Upper lobe of left lung (tissue), 6 donors: ENCODE measurements at regions not wholly inside any gene's neighbourhood (a gene's known extent, or its start where the extent isn't known, plus 50 kb on each side); places are given as distances from the start of the nearest gene placed in this dataset.
"Not testable (repeated sequence)": the region's sequence is repeated elsewhere in the genome, so short reads cannot be mapped to it uniquely, and the experiment has no call there.

Experiments used
- ATAC-seq, 2 donors: fragments of 200-7000 bp; cut with Tn5 transposase; one replicate each; pipeline ENCODE4 v1.9.1; 2022; ENCODE audit warnings: mild to moderate bottlenecking in 2 of 2, moderate library complexity in 2 of 2; ENCODE audit not compliant: low FRiP score in 2 of 2
- DNase-seq, 2 donors: peaks; one replicate each; pipeline ENCODE4 v3.0.0-alpha.2; 2019 to 2020
- H3K27ac ChIP-seq, 4 donors: fragments of 200-600 bp; sonication (generic); one replicate each; pipeline ENCODE4 v1.5.1; 2016 to 2019
- H3K27me3 ChIP-seq, 4 donors: fragments of 200-600 bp; sonication (generic); one replicate each; pipeline ENCODE4 v1.5.1; 2017 to 2019
- H3K36me3 ChIP-seq, 4 donors: fragments of 200-600 bp; sonication (generic); one replicate each; pipeline ENCODE4 v1.5.1; 2016 to 2019
- H3K4me1 ChIP-seq, 4 donors: fragments of 200-600 bp; sonication (generic); one replicate each; pipeline ENCODE4 v1.5.1; 2018 to 2019
- H3K4me3 ChIP-seq, 4 donors: fragments of 200-600 bp; sonication (generic); one replicate each; pipeline ENCODE4 v1.5.1; 2017 to 2019; ENCODE audit warnings: mild to moderate bottlenecking in 2 of 4, moderate library complexity in 1 of 4
- H3K9me3 ChIP-seq, 4 donors: fragments of 200-600 bp; sonication (generic); one replicate each; pipeline ENCODE4 v1.5.1; 2018 to 2019
- CTCF ChIP-seq, 6 experiments: fragments of 450-650 bp in 4 of 6; fragments of 200-600 bp in 2 of 6; sonication (generic) in 2 of 6; IDR thresholded peaks; one replicate each; pipeline ENCODE4 v1.5.1; 2016 to 2019; ENCODE audit warnings: antibody characterized with exemption in 6 of 6
- EP300 ChIP-seq, 4 donors: sonication (generic); formaldehyde crosslinking; IDR thresholded peaks; one replicate each; pipeline ENCODE4 v1.5.1; 2017; ENCODE audit warnings: antibody characterized with exemption in 4 of 4, control low read depth in 2 of 4
- POLR2A ChIP-seq, 4 donors: fragments of 450-650 bp; IDR thresholded peaks; one replicate each; pipeline ENCODE4 v1.5.1; 2016 to 2017; ENCODE audit warnings: antibody characterized with exemption in 4 of 4, mild to moderate bottlenecking in 2 of 4
- POLR2AphosphoS5 ChIP-seq, 2 donors: sonication (generic); formaldehyde crosslinking; IDR thresholded peaks; one replicate each; pipeline ENCODE4 v1.5.1; 2017; ENCODE audit warnings: antibody characterized with exemption in 2 of 2
- WGBS, 2 donors: methylation state at CpG; one replicate each; pipeline ENCODE4 v1.1.5; 2017 to 2018; 5-methylcytosine and 5-hydroxymethylcytosine counted together
- donor health status: DM: no; HTN: no; CAD: no; lungs with moderate emphysema.
- donor health status: DM: no; HTN: yes; CAD: no; lungs with severe emphysema.

DNA sequence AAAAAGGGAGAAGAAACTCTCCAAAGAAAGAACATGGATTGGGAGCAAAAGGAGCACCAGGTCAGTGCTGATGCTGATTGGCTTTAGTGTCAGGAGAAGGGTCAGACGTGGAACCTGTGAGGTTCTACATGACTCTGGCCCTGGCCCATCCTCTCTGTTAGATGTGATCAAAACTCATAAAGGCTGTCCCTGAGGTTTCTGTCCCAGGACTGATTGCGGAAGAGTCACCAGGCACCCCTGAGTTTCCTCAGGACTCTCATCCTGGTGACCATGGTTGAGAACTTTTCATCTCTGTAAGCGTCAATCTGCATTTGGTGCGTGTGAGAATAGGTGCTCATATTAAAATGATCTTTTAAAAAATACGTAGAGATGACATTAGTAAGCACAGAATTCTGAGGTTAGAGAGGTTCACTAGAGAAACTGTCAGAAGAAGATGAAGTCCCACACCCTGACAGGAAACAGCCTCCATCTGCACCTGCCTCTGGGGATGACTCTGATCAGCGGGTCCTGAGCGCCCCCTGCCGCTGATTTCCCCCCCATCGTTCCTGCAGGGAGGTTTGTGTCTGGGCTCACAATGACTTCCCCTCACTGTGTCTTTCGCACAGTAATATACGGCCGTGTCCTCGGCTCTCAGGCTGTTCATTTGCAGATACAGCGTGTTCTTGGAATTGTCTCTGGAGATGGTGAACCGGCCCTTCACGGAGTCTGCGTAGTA is 741.8 kb downstream of the TMEM121 start:
- WGBS, 2 donors: 34 to 37% methylated on average over 10 to 17 of the region's 17 CpGs
- Histone ChIP-seq H3K27ac (no peak overlapping the region), H3K36me3 (no peaks in the 10 kb centered on the region), H3K4me1 (no peaks in the 10 kb centered on the region), H3K9me3 (no peaks in the 10 kb centered on the region), H3K27me3 (no peaks in the 10 kb centered on the region), H3K4me3 (no peak overlapping the region)
- TF ChIP-seq POLR2AphosphoS5 (IDR thresholded peaks at IDR 0.05) (no peak), POLR2A (IDR thresholded peaks at IDR 0.05) (no peak), CTCF (IDR thresholded peaks at IDR 0.05) (no peak), EP300 (IDR thresholded peaks at IDR 0.05) (no peak)
- peak; percentile 49 to 70 for DNase-seq
- peak in 1 of 2 donors; percentile 51 for ATAC-seq

- H3K27me3 ChIP-seq: no peaks in the 10 kb centered on the region
- no peak overlapping the region for H3K4me3 ChIP-seq
- no peak overlapping the region for H3K27ac ChIP-seq
- no peaks in the 10 kb centered on the region for H3K9me3 ChIP-seq
- WGBS, 2 donors: 64 to 73% methylated on average over 2 of the region's 2 CpGs
- ATAC-seq (no peak), DNase-seq (no peak)
- no peaks in the 10 kb centered on the region for H3K36me3 ChIP-seq
- no peaks in the 10 kb centered on the region for H3K4me1 ChIP-seq
- TF ChIP-seq POLR2AphosphoS5 (IDR thresholded peaks at IDR 0.05) (no peak), CTCF (IDR thresholded peaks at IDR 0.05) (no peak), POLR2A (IDR thresholded peaks at IDR 0.05) (no peak), EP300 (IDR thresholded peaks at IDR 0.05) (no peak)
These were observed 742.6 kb downstream of the TMEM121 start for GRCh38 chr14:106269029-106269428.

GRCh38 chr14:106269451-106270204 is 743.2 kb downstream of the TMEM121 start:
- H3K27ac ChIP-seq: no peak overlapping the region
- H3K4me3 ChIP-seq: no peak overlapping the region
- no peaks in the 10 kb centered on the region for H3K9me3 ChIP-seq
- no peak for DNase-seq
- ATAC-seq: peak in 1 of 2 donors; percentile 25
- 69 to 76% methylated on average over 12 of the region's 12 CpGs for WGBS, 2 donors
- H3K27me3 ChIP-seq: no peaks in the 10 kb centered on the region
- TF ChIP-seq CTCF (IDR thresholded peaks at IDR 0.05): no peak
- TF ChIP-seq POLR2A (IDR thresholded peaks at IDR 0.05): no peak
- no peak for TF ChIP-seq EP300 (IDR thresholded peaks at IDR 0.05)
- no peak for TF ChIP-seq POLR2AphosphoS5 (IDR thresholded peaks at IDR 0.05)
- no peaks in the 10 kb centered on the region for H3K36me3 ChIP-seq
- no peaks in the 10 kb centered on the region for H3K4me1 ChIP-seq

DNA sequence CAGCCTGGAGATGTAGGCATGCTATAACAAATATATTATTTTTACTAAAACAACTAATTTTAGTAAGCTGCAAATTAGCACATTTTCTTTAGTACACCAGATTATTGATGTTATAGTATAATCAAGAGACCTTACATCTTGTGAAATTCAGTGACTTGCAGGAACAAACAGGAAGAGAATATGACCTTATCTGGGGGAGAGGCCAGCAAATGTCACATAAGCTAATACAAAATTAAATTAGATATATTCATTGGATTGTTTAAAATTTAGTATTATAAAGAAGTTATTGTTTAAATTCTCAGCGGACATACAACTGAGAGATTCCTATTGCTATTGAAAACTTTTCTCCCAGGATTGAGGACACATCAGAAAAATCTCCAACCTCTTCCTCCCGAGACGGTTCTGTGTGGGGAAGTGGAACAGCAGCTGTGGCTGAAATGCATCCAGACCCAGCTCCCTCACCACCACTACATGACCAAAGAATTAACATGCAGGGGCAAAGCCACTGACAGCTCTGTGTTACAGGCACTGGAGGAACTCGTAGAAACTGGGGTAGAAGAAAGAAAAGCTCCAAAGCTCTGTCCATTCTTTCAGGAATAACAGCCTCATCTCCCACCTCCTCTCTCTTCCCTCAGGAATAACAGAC is 744.2 kb downstream of the TMEM121 start:
- not testable (repeated sequence) for H3K27me3 ChIP-seq, DNase-seq, H3K36me3 ChIP-seq, H3K9me3 ChIP-seq, H3K4me3 ChIP-seq, H3K4me1 ChIP-seq, H3K27ac ChIP-seq
- ATAC-seq: peak in 1 of 2 donors; percentile 37
- 26 to 38% methylated on average over 3 to 4 of the region's 4 CpGs for WGBS, 2 donors
